ENCODE measurements at regions not wholly inside any gene's neighbourhood (a gene's known extent, or its start where the extent isn't known, plus 50 kb on each side); places are given as distances from the start of the nearest gene placed in this dataset.

DNA sequence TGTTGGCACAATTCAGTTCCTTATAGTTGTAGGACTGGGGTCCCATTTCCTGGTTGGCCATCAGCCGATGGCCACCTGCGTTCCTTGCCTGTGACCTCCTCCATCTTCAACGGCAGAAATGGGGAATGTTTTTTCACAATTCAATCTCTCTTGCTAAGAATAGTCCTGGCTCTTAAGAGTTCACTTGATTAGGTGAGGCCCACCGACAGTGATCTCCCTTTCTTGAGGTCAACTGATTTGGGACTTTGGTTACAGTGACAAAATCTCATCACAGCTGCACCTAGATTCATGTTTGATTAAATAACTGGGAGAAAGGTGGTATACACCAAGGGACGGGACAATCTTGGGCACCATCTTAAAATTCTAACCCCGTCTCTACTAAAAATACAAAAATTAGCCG is 139.1 kb upstream of the DTNBP1 start:
- no peak for DNase-seq (ENCODE audit: low read depth in 1 of 2, low spot score in 1 of 2)
- TF ChIP-seq, protein P1, sequence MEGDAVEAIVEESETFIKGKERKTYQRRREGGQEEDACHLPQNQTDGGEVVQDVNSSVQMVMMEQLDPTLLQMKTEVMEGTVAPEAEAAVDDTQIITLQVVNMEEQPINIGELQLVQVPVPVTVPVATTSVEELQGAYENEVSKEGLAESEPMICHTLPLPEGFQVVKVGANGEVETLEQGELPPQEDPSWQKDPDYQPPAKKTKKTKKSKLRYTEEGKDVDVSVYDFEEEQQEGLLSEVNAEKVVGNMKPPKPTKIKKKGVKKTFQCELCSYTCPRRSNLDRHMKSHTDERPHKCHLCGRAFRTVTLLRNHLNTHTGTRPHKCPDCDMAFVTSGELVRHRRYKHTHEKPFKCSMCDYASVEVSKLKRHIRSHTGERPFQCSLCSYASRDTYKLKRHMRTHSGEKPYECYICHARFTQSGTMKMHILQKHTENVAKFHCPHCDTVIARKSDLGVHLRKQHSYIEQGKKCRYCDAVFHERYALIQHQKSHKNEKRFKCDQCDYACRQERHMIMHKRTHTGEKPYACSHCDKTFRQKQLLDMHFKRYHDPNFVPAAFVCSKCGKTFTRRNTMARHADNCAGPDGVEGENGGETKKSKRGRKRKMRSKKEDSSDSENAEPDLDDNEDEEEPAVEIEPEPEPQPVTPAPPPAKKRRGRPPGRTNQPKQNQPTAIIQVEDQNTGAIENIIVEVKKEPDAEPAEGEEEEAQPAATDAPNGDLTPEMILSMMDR (IDR thresholded peaks at IDR 0.05; ENCODE audit: insufficient read depth, low read length), result no peak
- TF ChIP-seq, protein P2, sequence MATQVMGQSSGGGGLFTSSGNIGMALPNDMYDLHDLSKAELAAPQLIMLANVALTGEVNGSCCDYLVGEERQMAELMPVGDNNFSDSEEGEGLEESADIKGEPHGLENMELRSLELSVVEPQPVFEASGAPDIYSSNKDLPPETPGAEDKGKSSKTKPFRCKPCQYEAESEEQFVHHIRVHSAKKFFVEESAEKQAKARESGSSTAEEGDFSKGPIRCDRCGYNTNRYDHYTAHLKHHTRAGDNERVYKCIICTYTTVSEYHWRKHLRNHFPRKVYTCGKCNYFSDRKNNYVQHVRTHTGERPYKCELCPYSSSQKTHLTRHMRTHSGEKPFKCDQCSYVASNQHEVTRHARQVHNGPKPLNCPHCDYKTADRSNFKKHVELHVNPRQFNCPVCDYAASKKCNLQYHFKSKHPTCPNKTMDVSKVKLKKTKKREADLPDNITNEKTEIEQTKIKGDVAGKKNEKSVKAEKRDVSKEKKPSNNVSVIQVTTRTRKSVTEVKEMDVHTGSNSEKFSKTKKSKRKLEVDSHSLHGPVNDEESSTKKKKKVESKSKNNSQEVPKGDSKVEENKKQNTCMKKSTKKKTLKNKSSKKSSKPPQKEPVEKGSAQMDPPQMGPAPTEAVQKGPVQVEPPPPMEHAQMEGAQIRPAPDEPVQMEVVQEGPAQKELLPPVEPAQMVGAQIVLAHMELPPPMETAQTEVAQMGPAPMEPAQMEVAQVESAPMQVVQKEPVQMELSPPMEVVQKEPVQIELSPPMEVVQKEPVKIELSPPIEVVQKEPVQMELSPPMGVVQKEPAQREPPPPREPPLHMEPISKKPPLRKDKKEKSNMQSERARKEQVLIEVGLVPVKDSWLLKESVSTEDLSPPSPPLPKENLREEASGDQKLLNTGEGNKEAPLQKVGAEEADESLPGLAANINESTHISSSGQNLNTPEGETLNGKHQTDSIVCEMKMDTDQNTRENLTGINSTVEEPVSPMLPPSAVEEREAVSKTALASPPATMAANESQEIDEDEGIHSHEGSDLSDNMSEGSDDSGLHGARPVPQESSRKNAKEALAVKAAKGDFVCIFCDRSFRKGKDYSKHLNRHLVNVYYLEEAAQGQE (IDR thresholded peaks at IDR 0.05; ENCODE audit: insufficient replicate concordance, low read depth), result no peak
- TF ChIP-seq SPI1 (IDR thresholded peaks at IDR 0.05; ENCODE audit: borderline replicate concordance, low read depth) (no peak), POLR2AphosphoS5 (IDR thresholded peaks at IDR 0.05; ENCODE audit: low read depth) (no peak), GABPA (IDR thresholded peaks at IDR 0.05; ENCODE audit: low read depth) (no peak)
- H3K27ac ChIP-seq (replicated peaks), result no peak overlapping the region
- no peaks in the 10 kb centered on the region for H3K27me3 ChIP-seq (ENCODE audit: insufficient read depth, poor library complexity, severe bottlenecking)
- H3K4me3 ChIP-seq (replicated peaks; ENCODE audit: insufficient read depth, low read length), result no peak overlapping the region

DNA sequence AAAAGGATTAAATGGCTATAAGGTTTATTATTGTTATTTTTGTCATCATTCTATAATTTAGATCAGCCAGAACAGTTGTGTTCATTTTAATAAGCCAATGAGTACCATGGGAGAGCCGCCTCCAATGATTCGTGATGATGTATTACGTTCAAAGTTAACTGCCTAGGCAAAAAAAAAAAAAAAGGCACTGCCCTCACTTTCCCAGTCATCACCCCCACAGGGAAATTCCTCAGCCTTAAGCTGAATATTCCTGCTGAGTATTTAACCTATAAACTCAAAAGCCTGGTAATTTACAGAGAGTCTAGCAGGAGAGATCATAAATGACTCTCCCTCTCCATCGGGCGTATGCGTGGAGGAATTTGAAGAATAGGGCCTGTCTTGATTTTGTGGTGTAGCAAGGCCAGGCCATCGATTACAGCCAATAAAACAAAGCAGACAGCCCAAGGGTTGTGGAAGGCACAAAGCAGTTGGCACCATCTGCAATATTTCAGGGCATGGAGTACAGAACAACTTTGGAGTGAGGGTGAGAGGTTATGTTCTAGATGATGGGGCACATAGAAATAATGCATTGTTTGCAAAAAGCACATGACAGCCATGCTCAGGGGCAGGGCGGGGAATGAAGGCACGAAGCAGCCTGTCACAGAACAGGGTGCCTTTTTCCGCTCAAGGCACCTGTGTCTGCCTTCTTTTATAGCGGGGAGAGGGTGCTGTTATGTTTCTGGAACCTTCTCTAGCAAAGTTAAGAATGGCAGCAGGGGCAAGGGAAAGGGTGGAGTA is 138.2 kb upstream of the DTNBP1 start:
- Histone ChIP-seq H3K27me3 (ENCODE audit: insufficient read depth, poor library complexity, severe bottlenecking) (no peaks in the 10 kb centered on the region), H3K4me3 (replicated peaks; ENCODE audit: insufficient read depth, low read length) (no peak overlapping the region), H3K27ac (replicated peaks) (no peak overlapping the region)
- TF ChIP-seq, protein P1 (IDR thresholded peaks at IDR 0.05; ENCODE audit: insufficient read depth, low read length), result no peak
- no peak for TF ChIP-seq GABPA (IDR thresholded peaks at IDR 0.05; ENCODE audit: low read depth)
- no peak for TF ChIP-seq POLR2AphosphoS5 (IDR thresholded peaks at IDR 0.05; ENCODE audit: low read depth)
- TF ChIP-seq, protein P2 (IDR thresholded peaks at IDR 0.05; ENCODE audit: insufficient replicate concordance, low read depth), result no peak
- TF ChIP-seq SPI1 (IDR thresholded peaks at IDR 0.05; ENCODE audit: borderline replicate concordance, low read depth), result no peak
- no peak for DNase-seq (ENCODE audit: low read depth in 1 of 2, low spot score in 1 of 2)

DNA sequence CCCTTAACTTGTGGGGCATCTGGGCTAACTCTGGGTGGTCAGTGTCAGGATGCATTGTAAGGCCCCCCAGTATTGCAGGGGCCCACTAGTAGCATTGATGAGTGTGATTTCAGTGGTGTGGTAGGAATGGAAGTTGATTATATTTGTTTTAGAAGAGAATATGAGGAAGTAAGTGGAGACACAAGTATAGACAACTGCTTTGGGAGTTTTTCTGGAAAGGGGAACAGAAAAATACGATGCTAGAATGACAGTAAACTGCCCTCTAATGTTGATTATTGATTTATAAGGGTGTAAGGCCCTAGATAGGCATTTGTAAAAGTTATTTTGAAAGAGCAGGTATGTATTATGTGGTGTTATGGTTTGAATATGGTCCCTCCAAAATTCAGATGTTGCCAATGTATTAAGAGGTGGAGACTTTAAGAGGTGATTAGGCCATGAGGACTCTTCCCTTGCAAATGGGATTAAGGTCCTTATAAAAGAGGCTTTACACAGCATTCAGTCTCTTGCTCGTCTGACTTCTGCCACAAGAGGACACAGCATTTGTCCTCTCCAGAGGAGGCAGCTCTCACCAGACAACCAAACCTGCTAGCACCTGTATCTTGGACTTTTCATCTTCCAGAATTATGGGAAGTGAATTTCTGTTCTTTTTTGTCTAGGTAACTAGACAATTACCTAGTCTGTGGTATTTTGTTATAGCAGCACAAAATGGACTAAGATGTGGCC is 135.9 kb upstream of the DTNBP1 start:
- no peak for DNase-seq (ENCODE audit: low read depth in 1 of 2, low spot score in 1 of 2)
- no peak overlapping the region for H3K4me3 ChIP-seq (replicated peaks; ENCODE audit: insufficient read depth, low read length)
- no peaks in the 10 kb centered on the region for H3K27me3 ChIP-seq (ENCODE audit: insufficient read depth, poor library complexity, severe bottlenecking)
- no peak for TF ChIP-seq POLR2AphosphoS5 (IDR thresholded peaks at IDR 0.05; ENCODE audit: low read depth)
- TF ChIP-seq, protein P1 (IDR thresholded peaks at IDR 0.05; ENCODE audit: insufficient read depth, low read length), result no peak
- TF ChIP-seq, protein P2 (IDR thresholded peaks at IDR 0.05; ENCODE audit: insufficient replicate concordance, low read depth), result no peak
- TF ChIP-seq SPI1 (IDR thresholded peaks at IDR 0.05; ENCODE audit: borderline replicate concordance, low read depth), result no peak
- TF ChIP-seq GABPA (IDR thresholded peaks at IDR 0.05; ENCODE audit: low read depth), result no peak
- H3K27ac ChIP-seq (replicated peaks), result no peak overlapping the region

Measured in HL-60 (cell line).